IMR-90 (cell line): ENCODE measurements at regions not wholly inside any gene's neighbourhood (a gene's known extent, or its start where the extent isn't known, plus 50 kb on each side); places are given as distances from the start of the nearest gene placed in this dataset.

Source experiments
- ATAC-seq: fragments of 200-7000 bp; cut with Tn5 transposase; 2 replicates; pipeline ENCODE4 v1.9.1; 2020; ENCODE audit warnings: low read depth, mild to moderate bottlenecking, moderate library complexity
- BruUV-seq: library from RNA; stranded (reverse); fragments of 400-500 nt; replicated peaks from 2 replicates; lab custom pipeline; 2021; lab: Mats Ljungman, UMichigan
- CTCF ChIA-PET: fragments of 300-600 bp; formaldehyde crosslinking; extraction: SDS; loops from one replicate; lab custom pipeline; 2021; ENCODE audit warnings: antibody characterized with exemption; lab: Yijun Ruan, JAX
- POLR2A ChIA-PET: fragments of 300-600 bp; sonication (Branson Sonifier 250); formaldehyde crosslinking; loops from one replicate; lab custom pipeline; 2022; ENCODE audit warnings: antibody characterized with exemption; ENCODE audit not compliant: unreplicated experiment; lab: Charles Lee
- DNase-seq: peaks from one replicate; pipeline ENCODE4 v3.0.0; 2013
- H2AFZ ChIP-seq: replicated peaks from 2 replicates; pipeline ENCODE3; 2013; ENCODE audit warnings: low read length, mild to moderate bottlenecking; ENCODE audit not compliant: poor library complexity
- H2AK5ac ChIP-seq: 2 replicates; pipeline ENCODE4 v1.6.1; 2013; ENCODE audit warnings: low read depth, low read length, inconsistent platforms
- H2AK9ac ChIP-seq: replicated peaks from 2 replicates; pipeline ENCODE3; 2013; ENCODE audit warnings: mild to moderate bottlenecking, low read depth, low read length, moderate library complexity; ENCODE audit not compliant: poor library complexity
- H2BK120ac ChIP-seq: 2 replicates; pipeline ENCODE4 v1.6.1; 2013; ENCODE audit warnings: low read depth, low read length, inconsistent platforms
- H2BK15ac ChIP-seq: 3 replicates; pipeline ENCODE4 v1.6.1; 2013; ENCODE audit warnings: low read depth, low read length, inconsistent platforms
- H2BK20ac ChIP-seq: 2 replicates; pipeline ENCODE4 v1.6.1; 2013; ENCODE audit warnings: low read depth, mild to moderate bottlenecking, inconsistent platforms, low read length, moderate library complexity
- H2BK5ac ChIP-seq: 2 replicates; pipeline ENCODE4 v1.6.1; 2013; ENCODE audit warnings: mild to moderate bottlenecking, low read depth, low read length, inconsistent platforms; ENCODE audit not compliant: poor library complexity, severe bottlenecking
- H3K14ac ChIP-seq: replicated peaks from 2 replicates; pipeline ENCODE4 v1.6.1; 2013; ENCODE audit warnings: low read depth, low read length, inconsistent platforms
- H3K18ac ChIP-seq: 2 replicates; pipeline ENCODE4 v1.6.1; 2013; ENCODE audit warnings: low read depth, low read length, control low read depth
- H3K23ac ChIP-seq: 2 replicates; pipeline ENCODE4 v1.6.1; 2013; ENCODE audit warnings: low read depth, low read length, inconsistent platforms
- H3K27ac ChIP-seq: 2 replicates; pipeline ENCODE4 v1.5.1; 2013; ENCODE audit warnings: mild to moderate bottlenecking, control low read depth, low read length; ENCODE audit not compliant: insufficient read depth
- H3K27me3 ChIP-seq: 2 replicates; pipeline ENCODE4 v1.6.1; 2013; ENCODE audit warnings: low read length; ENCODE audit not compliant: control insufficient read depth, insufficient read depth
- H3K36me3 ChIP-seq: 2 replicates; pipeline ENCODE4 v1.6.1; 2013; ENCODE audit warnings: low read length, mixed read lengths; ENCODE audit not compliant: control insufficient read depth, insufficient read depth
- H3K4ac ChIP-seq: 2 replicates; pipeline ENCODE4 v1.6.1; 2013; ENCODE audit warnings: low read depth, low read length, inconsistent platforms
- H3K4me1 ChIP-seq: 2 replicates; pipeline ENCODE4 v1.6.1; 2013; ENCODE audit warnings: low read length, mixed read lengths; ENCODE audit not compliant: control insufficient read depth, insufficient read depth
- H3K4me2 ChIP-seq: 2 replicates; pipeline ENCODE4 v1.6.1; 2013; ENCODE audit warnings: low read depth, mild to moderate bottlenecking, control low read depth, low read length, moderate library complexity
- H3K4me3 ChIP-seq: 2 replicates; pipeline ENCODE4 v1.5.1; 2013; ENCODE audit warnings: low read depth, mild to moderate bottlenecking, control low read depth, low read length, moderate library complexity; ENCODE audit not compliant: insufficient read depth
- H3K56ac ChIP-seq: 2 replicates; pipeline ENCODE4 v1.6.1; 2013; ENCODE audit warnings: low read length, inconsistent platforms; ENCODE audit not compliant: insufficient read depth; ENCODE audit errors: extremely low read depth
- H3K79me1 ChIP-seq, 2 experiments: 2 replicates each; pipeline ENCODE4 v1.6.1; 2013; ENCODE audit warnings: low read length in 2 of 2, inconsistent platforms in 1 of 2, low read depth in 1 of 2
- H3K9ac ChIP-seq: 2 replicates; pipeline ENCODE4 v1.6.1; 2013; ENCODE audit warnings: low read depth, low read length, control low read depth
- H3K9me1 ChIP-seq: 2 replicates; pipeline ENCODE4 v1.6.1; 2013; ENCODE audit warnings: low read length, inconsistent platforms; ENCODE audit not compliant: insufficient read depth
- H3K9me3 ChIP-seq: 2 replicates; pipeline ENCODE4 v1.6.1; 2013; ENCODE audit warnings: low read length; ENCODE audit not compliant: control insufficient read depth, insufficient read depth
- H4K20me1 ChIP-seq: 2 replicates; pipeline ENCODE4 v1.6.1; 2013; ENCODE audit warnings: low read length, inconsistent platforms; ENCODE audit not compliant: insufficient read depth
- H4K5ac ChIP-seq: 2 replicates; pipeline ENCODE4 v1.6.1; 2013; ENCODE audit warnings: mild to moderate bottlenecking, low read depth, low read length, control low read depth
- H4K8ac ChIP-seq, 2 experiments: 2 replicates each; pipeline ENCODE4 v1.6.1; 2013; ENCODE audit warnings: low read depth in 2 of 2, low read length in 2 of 2, control low read depth in 1 of 2, inconsistent platforms in 1 of 2
- H4K91ac ChIP-seq: 2 replicates; pipeline ENCODE4 v1.6.1; 2013; ENCODE audit warnings: low read depth, low read length, inconsistent platforms; ENCODE audit not compliant: insufficient read depth
- BHLHE40 ChIP-seq: fragments of 150-350 bp; IDR thresholded peaks from 2 replicates; pipeline ENCODE4 v1.6.1; 2016; ENCODE audit warnings: mild to moderate bottlenecking, low read depth, low read length
- CEBPB ChIP-seq: IDR thresholded peaks from 2 replicates; pipeline ENCODE4 v1.6.1; 2012; ENCODE audit warnings: low read depth, low read length, improper control_type of control experiment
- CHD1 ChIP-seq: IDR thresholded peaks from 2 replicates; pipeline ENCODE4 v1.6.1; 2012; ENCODE audit warnings: low read depth, low read length, improper control_type of control experiment
- CTCF ChIP-seq: conservative IDR thresholded peaks from 2 replicates; pipeline ENCODE4 v1.5.1; 2012; ENCODE audit warnings: mild to moderate bottlenecking, low read depth, low read length, improper control_type of control experiment
- ELK1 ChIP-seq: fragments of 150-350 bp; IDR thresholded peaks from 2 replicates; pipeline ENCODE4 v1.6.1; 2016; ENCODE audit warnings: low read depth, mild to moderate bottlenecking, low read length, moderate library complexity, borderline replicate concordance
- FOS ChIP-seq: fragments of 150-350 bp; IDR thresholded peaks from 2 replicates; pipeline ENCODE4 v1.6.1; 2016; ENCODE audit warnings: low read depth, low read length
- MAFK ChIP-seq: IDR thresholded peaks from 2 replicates; pipeline ENCODE4 v1.6.1; 2012; ENCODE audit warnings: low read depth, low read length, improper control_type of control experiment
- MAZ ChIP-seq: IDR thresholded peaks from 2 replicates; pipeline ENCODE4 v1.6.1; 2012; ENCODE audit warnings: low read depth, mild to moderate bottlenecking, low read length, improper control_type of control experiment, moderate library complexity, borderline replicate concordance
- MXI1 ChIP-seq: IDR thresholded peaks from 2 replicates; pipeline ENCODE4 v1.6.1; 2012; ENCODE audit warnings: low read depth, mild to moderate bottlenecking, low read length, moderate library complexity, borderline replicate concordance
- NFE2L2 ChIP-seq: fragments of 150-350 bp; IDR thresholded peaks from 2 replicates; pipeline ENCODE4 v1.6.1; 2016; ENCODE audit warnings: low read depth, mild to moderate bottlenecking, low read length
- POLR2A ChIP-seq: IDR thresholded peaks from 2 replicates; pipeline ENCODE4 v1.6.1; 2012; ENCODE audit warnings: mild to moderate bottlenecking, low read depth, low read length
- RAD21 ChIP-seq: IDR thresholded peaks from 2 replicates; pipeline ENCODE4 v1.6.1; 2012; ENCODE audit warnings: low read length, improper control_type of control experiment
- RCOR1 ChIP-seq: IDR thresholded peaks from 2 replicates; pipeline ENCODE4 v1.6.1; 2012; ENCODE audit warnings: mild to moderate bottlenecking, low read length, improper control_type of control experiment; ENCODE audit not compliant: insufficient replicate concordance
- RFX5 ChIP-seq: IDR thresholded peaks from 2 replicates; pipeline ENCODE4 v1.8.0; 2012; ENCODE audit warnings: low read depth, mild to moderate bottlenecking, low read length, moderate library complexity
- SMC3 ChIP-seq: fragments of 150-350 bp; IDR thresholded peaks from 2 replicates; pipeline ENCODE4 v1.6.1; 2016; ENCODE audit warnings: low read depth, mild to moderate bottlenecking, antibody characterized with exemption, low read length, moderate library complexity
- USF2 ChIP-seq: fragments of 150-350 bp; IDR thresholded peaks from 2 replicates; pipeline ENCODE4 v1.6.1; 2017; ENCODE audit warnings: mild to moderate bottlenecking, antibody characterized with exemption, low read length, low read depth
- WGBS, 2 experiments: methylation state at CpG; one replicate each; pipeline versions ENCODE4 v1.1.5 to v1.1.7; 2013; ENCODE audit warnings: missing lambda C conversion rate in 2 of 2; ENCODE audit not compliant: insufficient read length in 1 of 2; ENCODE audit errors: extremely low coverage in 2 of 2; 5-methylcytosine and 5-hydroxymethylcytosine counted together
- dilution Hi-C: fragments of 300-500 bp; cut with HindIII; formaldehyde crosslinking; loops from one replicate; pipeline ENCODE4 v1.14.3; 2018; ENCODE audit warnings: low sequenced_read_pairs; ENCODE audit not compliant: unreplicated experiment
- in situ Hi-C: fragments of 300-500 bp; cut with MboI; formaldehyde crosslinking; loops from 3 replicates; pipeline ENCODE4 v1.14.3; 2019; ENCODE audit warnings: low sequenced_read_pairs, inconsistent platforms, mixed read lengths
- intact Hi-C: fragments of 100-400 bp; cut with micrococcal nuclease; formaldehyde crosslinking; loops from 2 replicates; pipeline ENCODE4 v1.10.0; 2022

DNA sequence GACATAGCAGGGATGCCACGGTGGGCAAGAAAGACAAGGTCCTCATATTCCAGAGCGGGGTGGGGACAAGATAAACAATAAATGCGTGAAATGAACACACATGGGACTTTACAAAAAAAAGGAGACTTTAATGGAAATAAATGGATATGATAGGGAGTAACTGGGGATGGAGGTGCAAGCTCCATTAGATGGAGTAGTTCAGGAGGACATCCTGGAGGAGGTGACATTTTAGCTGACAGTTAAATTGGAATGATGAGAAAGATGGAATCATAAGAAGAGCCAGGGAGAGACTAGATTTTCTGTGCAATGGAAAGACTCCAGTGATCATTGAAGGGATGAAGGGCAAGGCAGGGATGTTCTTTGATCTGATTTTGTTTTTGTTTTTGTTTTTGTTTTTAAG lies 83.6 kb upstream of the MYL10 start:
- H3K9me1 ChIP-seq = peaks cover 3% of the 10 kb centered on the region; the same call in 1 of the 2 replicates
- H3K14ac ChIP-seq = no peak overlapping the region
- ChIA-PET POLR2A (interaction anchor here (0.7 kb wide), 1 partner anchor 83 kb away, joined by 14 read pairs; no protein-coding TSS in a partner anchor), CTCF (no interaction called here)
- intact Hi-C loops = no loop called here
- H3K4me2 ChIP-seq = no peak overlapping the region
- no peak overlapping the region for H3K18ac ChIP-seq
- no peak overlapping the region for H3K56ac ChIP-seq
- ATAC-seq (no peak), DNase-seq (no peak)
- no peak for TF ChIP-seq MAFK
- TF ChIP-seq CTCF = no peak
- TF ChIP-seq CHD1 = no peak
- TF ChIP-seq RFX5 = no peak
- TF ChIP-seq RAD21 = no peak
- TF ChIP-seq ELK1 = no peak
- TF ChIP-seq SMC3 = no peak
- no peak for TF ChIP-seq FOS
- no peak for TF ChIP-seq MXI1
- no peak for TF ChIP-seq CEBPB
- no peak for TF ChIP-seq POLR2A
- TF ChIP-seq NFE2L2 = no peak
- TF ChIP-seq RCOR1 = no peak
- TF ChIP-seq USF2 = no peak
- no peak for TF ChIP-seq BHLHE40
- TF ChIP-seq MAZ = no peak
- H2BK120ac ChIP-seq = no peak overlapping the region
- no peak overlapping the region for H4K8ac ChIP-seq
- no peaks in the 10 kb centered on the region for H4K20me1 ChIP-seq
- BruUV-seq = no TSS peak
- dilution Hi-C loops = no loop called here
- no peak overlapping the region for H2BK5ac ChIP-seq
- H3K27ac ChIP-seq = no peak overlapping the region
- no peak overlapping the region; the same call in 1 of the 2 replicates for H3K23ac ChIP-seq
- no peak overlapping the region for H2BK15ac ChIP-seq
- H3K4me1 ChIP-seq = peaks cover 3% of the 10 kb centered on the region
- no CpG with 5 or more reads among the region's 3 CpGs for WGBS, 2 experiments
- H2AK9ac ChIP-seq = no peak overlapping the region
- H3K4me3 ChIP-seq = no peak overlapping the region
- H3K9me3 ChIP-seq = no peaks in the 10 kb centered on the region
- no peak overlapping the region for H4K91ac ChIP-seq
- H3K9ac ChIP-seq = no peak overlapping the region
- no peak overlapping the region for H4K5ac ChIP-seq
- H3K36me3 ChIP-seq = no peaks in the 10 kb centered on the region
- no peak overlapping the region for H2AFZ ChIP-seq
- H2AK5ac ChIP-seq = no peak overlapping the region
- H3K4ac ChIP-seq = no peak overlapping the region
- in situ Hi-C loops = no loop called here
- H3K27me3 ChIP-seq = peaks cover 13% of the 10 kb centered on the region
- H3K79me1 ChIP-seq = no peaks in the 10 kb centered on the region
- H2BK20ac ChIP-seq = no peak overlapping the region
